Prostate gland (tissue), 2 donors: ENCODE measurements at regions not wholly inside any gene's neighbourhood (a gene's known extent, or its start where the extent isn't known, plus 50 kb on each side); places are given as distances from the start of the nearest gene placed in this dataset.

ENCODE experiments used
- DNase-seq: peaks from one replicate; pipeline ENCODE4 v3.0.0-alpha.2; 2019; ENCODE audit warnings: low spot score
- H3K27ac ChIP-seq, 2 donors: fragments of 200-600 bp; sonication (generic); 2 replicates each; pipeline ENCODE4 v1.5.1; 2017 to 2019
- H3K27me3 ChIP-seq: fragments of 200-600 bp; sonication (generic); replicated peaks from 2 replicates; pipeline ENCODE4 v1.5.1; 2019; ENCODE audit not compliant: insufficient read depth
- H3K36me3 ChIP-seq, 2 donors: fragments of 200-600 bp; sonication (generic); 1 replicate in 1 of 2; 2 replicates in 1 of 2; pipeline versions ENCODE4 v1.5.1 to v1.8.1; 2017 to 2019
- H3K4me1 ChIP-seq: fragments of 200-600 bp; sonication (generic); replicated peaks from 2 replicates; pipeline ENCODE4 v1.5.1; 2019
- H3K4me3 ChIP-seq, 2 donors: fragments of 200-600 bp; sonication (generic); 2 replicates each; pipeline ENCODE4 v1.5.1; 2017 to 2019
- H3K9me3 ChIP-seq: fragments of 200-600 bp; sonication (generic); 2 replicates; pipeline ENCODE4 v1.5.1; 2017
- CTCF ChIP-seq, 4 experiments: fragments of 200-600 bp in 2 of 4; fragments of 450-650 bp in 2 of 4; sonication (generic) in 2 of 4; IDR thresholded peaks; 1 replicate in 3 of 4; 2 replicates in 1 of 4; pipeline ENCODE4 v1.5.1; 2016 to 2019; ENCODE audit warnings: antibody characterized with exemption in 4 of 4, mild to moderate bottlenecking in 2 of 4, moderate library complexity in 2 of 4
- POLR2A ChIP-seq: fragments of 450-650 bp; IDR thresholded peaks from one replicate; pipeline ENCODE4 v1.6.1; 2016; ENCODE audit warnings: antibody characterized with exemption, mild to moderate bottlenecking
- POLR2AphosphoS5 ChIP-seq: sonication (generic); formaldehyde crosslinking; IDR thresholded peaks from one replicate; pipeline ENCODE4 v1.6.1; 2017; ENCODE audit warnings: antibody characterized with exemption
- WGBS: methylation state at CpG from one replicate; pipeline ENCODE4 v1.1.5; 2018; 5-methylcytosine and 5-hydroxymethylcytosine counted together
- intact Hi-C: fragments of 100-400 bp; cut with DNase I; formaldehyde crosslinking; loops from one replicate; pipeline ENCODE4 v1.14.2; 2022

DNA sequence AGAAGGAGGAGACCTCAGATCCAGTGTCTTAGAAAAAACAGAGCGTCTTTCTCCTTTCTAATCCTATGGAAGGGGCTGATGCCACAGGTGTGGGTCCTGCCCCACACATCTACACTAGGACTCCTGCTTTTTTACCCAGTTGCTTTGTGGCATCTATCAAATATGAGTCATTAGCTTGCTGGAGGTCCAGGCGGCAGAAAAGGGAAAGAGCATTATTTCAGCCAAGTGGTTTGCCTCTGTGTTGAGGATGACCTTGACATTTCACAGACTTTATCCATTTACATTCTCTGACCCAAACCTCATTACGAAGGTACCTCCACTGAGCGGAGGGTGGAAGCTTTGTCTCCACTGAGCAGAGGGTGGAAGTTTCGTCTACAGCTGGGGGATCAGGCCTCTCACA, 308.4 kb upstream of the KLF6 start:
- Histone ChIP-seq H3K27me3 (no peaks in the 10 kb centered on the region), H3K4me3 (no peak overlapping the region), H3K36me3 (no peaks in the 10 kb centered on the region), H3K27ac (no peak overlapping the region), H3K4me1 (no peaks in the 10 kb centered on the region), H3K9me3 (no peaks in the 10 kb centered on the region)
- DNase-seq: no peak
- intact Hi-C loops: loop anchor here (10.0 kb wide), 1 partner anchor 101 kb away; no protein-coding TSS in a partner anchor
- whole genome bisulfite sequencing: 94% methylated on average over 5 of the region's 5 CpGs
- TF ChIP-seq POLR2AphosphoS5 (no peak), POLR2A (no peak), CTCF (IDR thresholded peaks at IDR 0.05) (no peak)

DNA sequence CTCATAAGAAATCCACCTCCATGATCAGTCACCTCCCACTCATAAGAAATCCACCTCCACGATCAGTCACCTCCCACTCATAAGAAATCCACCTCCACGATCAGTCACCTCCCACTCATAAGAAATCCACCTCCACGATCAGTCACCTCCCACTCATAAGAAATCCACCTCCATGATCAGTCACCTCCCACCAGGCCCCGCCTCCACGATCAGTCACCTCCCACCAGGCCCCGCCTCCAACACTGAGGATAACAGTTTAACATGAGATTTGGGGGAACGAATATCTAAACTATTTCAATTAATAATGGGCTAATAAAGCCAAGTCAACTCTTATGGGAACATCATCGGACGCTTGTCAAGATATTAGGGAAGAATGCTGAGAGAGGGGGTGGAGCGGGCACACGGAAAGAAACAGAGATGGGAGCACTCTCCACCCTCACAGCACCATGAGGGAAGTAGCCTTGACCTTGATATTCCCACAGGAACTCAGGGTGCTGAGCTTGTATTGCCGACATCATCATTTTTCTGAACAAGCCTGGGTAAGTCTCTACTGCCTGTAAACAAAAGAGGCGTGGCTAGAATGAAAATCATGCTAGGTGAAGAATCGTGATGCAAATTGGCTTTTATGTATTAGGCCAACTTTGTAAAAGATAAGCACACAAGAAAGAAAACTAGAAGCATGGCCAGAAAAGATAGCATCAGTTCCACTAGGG, 303.5 kb upstream of the KLF6 start:
- Histone ChIP-seq H3K27me3 (no peaks in the 10 kb centered on the region), H3K4me1 (no peaks in the 10 kb centered on the region), H3K36me3 (no peaks in the 10 kb centered on the region), H3K9me3 (no peaks in the 10 kb centered on the region), H3K27ac (no peak overlapping the region), H3K4me3 (no peak overlapping the region)
- DNase-seq: no peak
- WGBS: 94% methylated on average over 14 of the region's 14 CpGs
- TF ChIP-seq CTCF (IDR thresholded peaks at IDR 0.05): no peak
- no peak for TF ChIP-seq POLR2AphosphoS5
- no peak for TF ChIP-seq POLR2A
- intact Hi-C loops: no loop called here

DNA sequence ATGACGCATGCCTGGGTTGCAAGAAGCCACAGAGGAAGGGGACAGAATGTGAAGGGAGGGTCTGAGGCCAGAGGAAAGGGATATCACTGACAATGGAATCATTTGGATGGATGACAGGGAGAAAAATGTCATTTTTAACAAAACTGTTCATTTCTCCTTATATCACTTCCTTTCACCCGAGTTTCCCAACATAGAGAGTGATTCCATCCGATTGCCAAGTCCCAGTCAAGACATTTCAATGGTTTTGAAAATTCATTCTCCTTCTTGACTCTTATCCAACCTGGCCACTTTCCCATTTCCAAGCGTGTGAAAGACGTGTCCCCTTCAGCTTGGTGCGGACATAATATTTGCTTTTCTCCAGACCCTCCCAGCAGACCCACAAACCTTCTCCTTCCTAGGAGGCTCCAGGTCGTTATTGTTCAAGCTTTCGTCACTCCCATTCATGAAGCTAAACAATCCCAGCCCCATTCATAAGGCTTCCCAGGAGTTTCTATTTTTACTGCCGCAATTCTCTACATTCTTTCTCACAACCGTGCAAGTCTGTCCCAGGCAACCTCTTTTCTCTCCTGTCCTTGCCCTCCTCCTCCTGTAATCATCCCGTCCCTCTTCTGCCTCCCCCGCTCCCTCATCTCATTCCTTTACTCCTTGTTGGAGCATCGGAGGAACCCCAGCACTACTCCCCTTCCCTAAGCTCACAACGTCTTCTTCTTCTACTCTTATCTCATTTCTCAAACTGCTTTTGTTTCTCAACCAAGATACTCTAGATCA, 301.3 kb upstream of the KLF6 start:
- intact Hi-C loops: no loop called here
- Histone ChIP-seq H3K36me3 (no peaks in the 10 kb centered on the region), H3K27ac (no peak overlapping the region), H3K9me3 (no peaks in the 10 kb centered on the region), H3K4me1 (no peaks in the 10 kb centered on the region), H3K4me3 (no peak overlapping the region), H3K27me3 (no peaks in the 10 kb centered on the region)
- DNase-seq: no peak
- TF ChIP-seq POLR2AphosphoS5 (no peak), CTCF (IDR thresholded peaks at IDR 0.05) (no peak), POLR2A (no peak)
- 28% methylated on average over 14 of the region's 14 CpGs for WGBS

- intact Hi-C loops: no loop called here
- 13% methylated on average over 2 of the region's 2 CpGs for WGBS
- H3K36me3 ChIP-seq: no peaks in the 10 kb centered on the region
- DNase-seq: no peak
- H3K4me1 ChIP-seq: no peaks in the 10 kb centered on the region
- TF ChIP-seq POLR2A (no peak), CTCF (IDR thresholded peaks at IDR 0.05) (no peak), POLR2AphosphoS5 (peak; percentile 8)
- H3K9me3 ChIP-seq: no peaks in the 10 kb centered on the region
- no peak overlapping the region for H3K4me3 ChIP-seq
- no peaks in the 10 kb centered on the region for H3K27me3 ChIP-seq
- H3K27ac ChIP-seq: no peak overlapping the region
Measured at GRCh38 chr10:4083509-4084003, 298.5 kb upstream of the KLF6 start.
